ENCODE measurements at regions not wholly inside any gene's neighbourhood (a gene's known extent, or its start where the extent isn't known, plus 50 kb on each side); places are given as distances from the start of the nearest gene placed in this dataset.

DNA sequence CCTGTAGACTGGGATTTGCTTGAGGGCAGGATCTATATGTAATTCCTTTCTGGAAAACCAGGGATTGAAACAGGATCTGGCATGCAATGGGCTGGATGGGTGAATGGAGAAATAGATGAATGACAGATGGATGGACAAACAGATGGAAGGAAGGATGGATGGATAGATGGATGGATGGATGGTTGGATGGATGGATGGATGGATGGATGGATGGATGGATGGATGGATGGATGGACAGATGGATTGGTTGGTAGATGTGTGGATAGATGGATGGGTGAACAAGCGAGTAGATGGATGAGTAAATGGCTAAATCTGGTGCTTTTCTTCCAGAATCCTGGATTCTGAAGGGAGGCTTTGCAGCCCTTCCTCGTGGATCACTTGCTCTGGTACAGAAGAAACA is 162.5 kb upstream of the SMIM23 start:
- Histone ChIP-seq H3K4me3 (replicated peaks in 1 of 3; ENCODE audit: insufficient read depth in 1 of 3, low read depth in 2 of 3, low read length in 3 of 3) (peak overlapping the region in 2 of 3 experiments; percentile 39 to 55; a peak in 4 of 6 replicates), H3K27ac (ENCODE audit: extremely low read length, insufficient read depth, low read length) (no peak overlapping the region), H3K4me2 (ENCODE audit: low read depth, low read length) (peak overlapping the region; percentile 81), H3K79me2 (ENCODE audit: insufficient read depth, low read length) (no peaks in the 10 kb centered on the region), H3K9me3 (ENCODE audit: low read length) (no peaks in the 10 kb centered on the region), H3K4me1 (ENCODE audit: insufficient read depth, low read length) (peaks cover 22% of the 10 kb centered on the region), H3K36me3 (replicated peaks in 1 of 2; ENCODE audit: control insufficient read depth in 1 of 2, insufficient read depth in 2 of 2, low read length in 2 of 2) (no peaks in the 10 kb centered on the region), H3K27me3 (ENCODE audit: control insufficient read depth in 1 of 2, insufficient read depth in 2 of 2, low read length in 2 of 2) (peaks cover 0 to 5% of the 10 kb centered on the region in 2 experiments; a peak in 2 of 5 replicates), H2AFZ (ENCODE audit: low read length) (peak overlapping the region; percentile 82), H3K9ac (ENCODE audit: insufficient read depth, low read depth, low read length) (no peak overlapping the region), H4K20me1 (ENCODE audit: insufficient read depth, low read length) (no peaks in the 10 kb centered on the region)
- no peak for TF ChIP-seq KDM4B (CRISPR knock-in tag; IDR thresholded peaks at IDR 0.05)
- no peak for TF ChIP-seq LCORL (IDR thresholded peaks at IDR 0.05)
- TF ChIP-seq LCORL (CRISPR knock-in tag; IDR thresholded peaks at IDR 0.05), result no peak
- no peak for TF ChIP-seq SP5 (CRISPR knock-in tag; IDR thresholded peaks at IDR 0.05; ENCODE audit: borderline replicate concordance, low read depth)
- no peak for TF ChIP-seq HDAC6 (IDR thresholded peaks at IDR 0.05; ENCODE audit: low read depth, low read length)
- TF ChIP-seq ZNF772 (CRISPR knock-in tag; IDR thresholded peaks at IDR 0.05), result no peak
- no peak for TF ChIP-seq WIZ (CRISPR knock-in tag; IDR thresholded peaks at IDR 0.05)
- no peak for TF ChIP-seq ZNF101 (CRISPR knock-in tag; IDR thresholded peaks at IDR 0.05; ENCODE audit: borderline replicate concordance, low read depth)
- no peak for TF ChIP-seq ZNF557 (CRISPR knock-in tag; IDR thresholded peaks at IDR 0.05)
- TF ChIP-seq RORA (CRISPR knock-in tag; IDR thresholded peaks at IDR 0.05), result no peak
- TF ChIP-seq STAG1 (CRISPR knock-in tag; IDR thresholded peaks at IDR 0.05), result no peak
- TF ChIP-seq ZNF615 (CRISPR knock-in tag; IDR thresholded peaks at IDR 0.05; ENCODE audit: borderline replicate concordance), result no peak
- TF ChIP-seq PPARG (CRISPR knock-in tag; conservative IDR thresholded peaks at IDR 0.05), result no peak
- no peak for TF ChIP-seq ZNF775 (CRISPR knock-in tag; IDR thresholded peaks at IDR 0.05; ENCODE audit: borderline replicate concordance)
- BruUV-seq (replicated peaks), result no TSS peak
- no peak for DNase-seq (ENCODE audit: low spot score)
- no peak for ATAC-seq
- ChIA-PET POLR2A (interaction anchor here (0.6 kb wide), 1 partner anchor 35 kb away, joined by 3 read pairs; no protein-coding TSS in a partner anchor), CTCF (ENCODE audit: low intra/inter-chr PET ratio, low total read pairs) (no interaction called here)
- intact Hi-C loops (cut with micrococcal nuclease; ENCODE audit: unreplicated experiment) (no loop called here), in situ Hi-C loops (cut with HindIII; ENCODE audit: extremely low pct_ligation_motif_present, low pct_unique_long_range_greater_than_20kb) (no loop called here)
- WGBS (ENCODE audit: low lambda C conversion rate), result 35% methylated on average over 2 of the region's 2 CpGs
- FAIRE-seq, result no peak

Measured in HepG2 (cell line).